ENCODE measurements at regions not wholly inside any gene's neighbourhood (a gene's known extent, or its start where the extent isn't known, plus 50 kb on each side); places are given as distances from the start of the nearest gene placed in this dataset.

DNA sequence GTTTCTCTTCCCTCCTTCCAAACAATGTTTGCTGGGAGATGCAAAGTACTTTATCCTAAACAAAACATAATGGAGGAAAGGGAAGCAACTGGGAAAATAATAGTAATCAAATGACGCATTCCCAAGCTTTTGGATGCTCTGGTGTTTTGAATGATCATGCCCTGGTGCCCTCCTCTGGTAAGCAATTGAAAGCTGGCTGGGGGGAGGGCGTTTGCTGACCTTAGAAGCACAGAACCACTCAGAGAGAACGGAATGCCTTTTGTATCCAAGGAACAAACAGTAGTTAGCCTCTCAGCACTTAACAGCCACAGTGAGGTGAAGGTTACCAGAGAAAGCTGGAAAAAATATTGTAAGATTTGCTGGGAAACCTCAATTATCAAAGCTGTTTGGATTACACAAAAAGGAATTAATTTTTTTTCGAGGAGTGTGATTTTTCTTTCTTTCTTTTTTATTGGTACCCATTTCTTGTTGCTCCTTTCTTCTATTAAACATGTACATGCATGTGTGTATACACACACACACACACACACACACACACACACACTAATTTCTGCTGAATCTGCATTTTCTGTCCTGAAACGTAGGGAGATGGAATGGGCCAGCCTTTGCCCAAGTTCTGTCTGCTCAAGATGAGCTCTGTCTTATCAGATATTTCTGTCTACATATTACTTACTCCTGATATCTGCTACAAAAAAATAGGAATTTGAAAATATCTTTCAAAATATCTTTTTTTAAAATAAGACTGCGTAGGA lies 155.8 kb upstream of the IGFBP7 start:
- TF ChIP-seq EZH2 (IDR thresholded peaks at IDR 0.05; ENCODE audit: borderline replicate concordance, low read length) (no peak), CTCF (conservative IDR thresholded peaks at IDR 0.05 in 1 of 2, IDR thresholded peaks at IDR 0.05 in 1 of 2; ENCODE audit: extremely low read depth in 1 of 2, insufficient read depth in 1 of 2, low read depth in 1 of 2, low read length in 2 of 2) (peak in 1 of 2 donors; percentile 23)
